ENCODE measurements at regions not wholly inside any gene's neighbourhood (a gene's known extent, or its start where the extent isn't known, plus 50 kb on each side); places are given as distances from the start of the nearest gene placed in this dataset.

GRCh38 chr13:88107570-88107969 lies 436.4 kb downstream of the SLITRK5 start:
- Mint-ChIP-seq H3K4me1 (ENCODE audit: low read depth, unreplicated experiment) (no peaks in the 10 kb centered on the region), H3K27me3 (ENCODE audit: unreplicated experiment) (no peaks in the 10 kb centered on the region), H3K9me3 (ENCODE audit: unreplicated experiment) (no peaks in the 10 kb centered on the region), H3K4me3 (ENCODE audit: unreplicated experiment) (no peak overlapping the region), H3K36me3 (ENCODE audit: unreplicated experiment) (no peaks in the 10 kb centered on the region), H3K27ac (ENCODE audit: unreplicated experiment) (no peak overlapping the region)
- DNase-seq = no peak
- TF ChIP-seq CTCF (IDR thresholded peaks at IDR 0.05; ENCODE audit: partially characterized antibody, unreplicated experiment) = no peak

DNA sequence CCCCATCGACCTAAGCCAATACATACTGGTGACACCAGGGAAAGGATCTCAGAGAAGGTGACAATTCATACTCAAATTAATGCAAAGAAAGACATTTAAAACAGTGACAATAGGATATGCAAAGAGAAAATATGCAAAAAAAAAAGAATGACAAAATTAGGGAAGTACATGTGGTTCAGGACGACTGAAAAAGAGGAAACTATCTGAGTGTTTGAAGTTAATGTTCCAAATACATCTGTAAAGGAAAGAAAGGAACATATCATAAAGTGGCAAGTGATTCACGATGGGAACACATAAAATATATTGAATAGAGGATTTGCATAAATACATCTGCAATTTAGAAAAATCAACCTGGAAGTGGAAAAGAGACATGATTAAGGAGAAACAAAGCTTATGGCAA lies 441.4 kb downstream of the SLITRK5 start:
- Mint-ChIP-seq H3K9me3 (ENCODE audit: unreplicated experiment) (no peaks in the 10 kb centered on the region), H3K4me1 (ENCODE audit: low read depth, unreplicated experiment) (peaks cover 4% of the 10 kb centered on the region), H3K4me3 (ENCODE audit: unreplicated experiment) (no peak overlapping the region), H3K27me3 (ENCODE audit: unreplicated experiment) (no peaks in the 10 kb centered on the region), H3K36me3 (ENCODE audit: unreplicated experiment) (no peaks in the 10 kb centered on the region), H3K27ac (ENCODE audit: unreplicated experiment) (no peak overlapping the region)
- DNase-seq = no peak
- no peak for TF ChIP-seq CTCF (IDR thresholded peaks at IDR 0.05; ENCODE audit: partially characterized antibody, unreplicated experiment)

- no peaks in the 10 kb centered on the region for H3K36me3 Mint-ChIP-seq (ENCODE audit: unreplicated experiment)
- peaks cover 1% of the 10 kb centered on the region for H3K9me3 Mint-ChIP-seq (ENCODE audit: unreplicated experiment)
- TF ChIP-seq CTCF (IDR thresholded peaks at IDR 0.05; ENCODE audit: partially characterized antibody, unreplicated experiment) = no peak
Observed at GRCh38 chr13:88115976-88116375, 444.8 kb downstream of the SLITRK5 start.

DNA sequence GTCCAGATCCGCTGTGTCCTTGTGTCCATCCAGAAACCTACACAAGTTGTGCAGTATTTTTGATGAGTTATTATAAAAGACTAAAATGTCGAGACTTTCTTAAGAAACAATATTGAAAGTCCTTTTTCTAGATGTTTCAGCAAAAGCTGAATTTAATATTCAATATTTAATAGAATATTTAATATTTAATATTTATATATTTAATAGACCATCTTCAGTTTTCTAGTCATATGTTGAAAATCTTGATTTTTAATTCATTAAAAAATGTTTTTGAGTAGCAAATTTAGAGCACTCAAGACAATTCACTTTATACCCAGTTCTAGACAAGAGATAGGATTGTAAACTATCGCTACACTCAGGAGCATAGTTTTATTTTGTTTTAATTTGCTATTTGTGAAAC lies 447.8 kb downstream of the SLITRK5 start:
- peaks cover 1% of the 10 kb centered on the region for H3K9me3 Mint-ChIP-seq (ENCODE audit: unreplicated experiment)
- no peak overlapping the region for H3K4me3 Mint-ChIP-seq (ENCODE audit: unreplicated experiment)
- H3K4me1 Mint-ChIP-seq (ENCODE audit: low read depth, unreplicated experiment) = peaks cover 4% of the 10 kb centered on the region
- no peaks in the 10 kb centered on the region for H3K36me3 Mint-ChIP-seq (ENCODE audit: unreplicated experiment)
- H3K27ac Mint-ChIP-seq (ENCODE audit: unreplicated experiment) = no peak overlapping the region
- TF ChIP-seq CTCF (IDR thresholded peaks at IDR 0.05; ENCODE audit: partially characterized antibody, unreplicated experiment) = no peak
- no peaks in the 10 kb centered on the region for H3K27me3 Mint-ChIP-seq (ENCODE audit: unreplicated experiment)
- no peak for DNase-seq

More at GRCh38 chr13:88115976-88116375, 444.8 kb downstream of the SLITRK5 start:
- Mint-ChIP-seq H3K27me3 (ENCODE audit: unreplicated experiment) (no peaks in the 10 kb centered on the region), H3K4me1 (ENCODE audit: low read depth, unreplicated experiment) (peaks cover 4% of the 10 kb centered on the region), H3K27ac (ENCODE audit: unreplicated experiment) (no peak overlapping the region), H3K4me3 (ENCODE audit: unreplicated experiment) (no peak overlapping the region)
- no peak for DNase-seq

GRCh38 chr13:88124142-88124541 lies 453.0 kb downstream of the SLITRK5 start:
- Mint-ChIP-seq H3K27me3 (ENCODE audit: unreplicated experiment) (peaks cover 2% of the 10 kb centered on the region), H3K4me3 (ENCODE audit: unreplicated experiment) (no peak overlapping the region), H3K36me3 (ENCODE audit: unreplicated experiment) (peaks cover 4% of the 10 kb centered on the region), H3K9me3 (ENCODE audit: unreplicated experiment) (peaks cover 3% of the 10 kb centered on the region), H3K4me1 (ENCODE audit: low read depth, unreplicated experiment) (no peaks in the 10 kb centered on the region), H3K27ac (ENCODE audit: unreplicated experiment) (no peak overlapping the region)
- no peak for DNase-seq
- TF ChIP-seq CTCF (IDR thresholded peaks at IDR 0.05; ENCODE audit: partially characterized antibody, unreplicated experiment) = no peak
